GM23338 (cell line): ENCODE measurements at regions not wholly inside any gene's neighbourhood (a gene's known extent, or its start where the extent isn't known, plus 50 kb on each side); places are given as distances from the start of the nearest gene placed in this dataset.
A peak's percentile ranks its signal among the peaks of the same experiment; 100 is the strongest.

Source experiments
- ATAC-seq: fragments of 200-7000 bp; cut with Tn5 transposase; 3 replicates; pipeline ENCODE4 v1.9.1; 2020
- DNase-seq: peaks from one replicate; pipeline ENCODE4 v3.0.0-alpha.2; 2015; ENCODE audit warnings: low spot score
- H2AFZ ChIP-seq: fragments of 200-600 bp; sonication (generic); 2 replicates; pipeline ENCODE4 v1.8.0; 2016; ENCODE audit warnings: antibody characterized with exemption, mild to moderate bottlenecking, moderate library complexity
- H3F3A ChIP-seq: fragments of 200-600 bp; sonication (generic); replicated peaks from 2 replicates; pipeline ENCODE4 v1.8.0; 2017; ENCODE audit warnings: antibody characterized with exemption, mixed run types, low read depth
- H3K27ac ChIP-seq: fragments of 200-600 bp; sonication (generic); 2 replicates; pipeline ENCODE4 v1.6.1; 2016; ENCODE audit warnings: low read depth
- H3K27me3 ChIP-seq: fragments of 200-600 bp; sonication (generic); 2 replicates; pipeline ENCODE4 v1.8.0; 2016; ENCODE audit warnings: mild to moderate bottlenecking, mixed run types, moderate library complexity; ENCODE audit not compliant: insufficient read depth
- H3K36me3 ChIP-seq: fragments of 200-600 bp; sonication (generic); 2 replicates; pipeline ENCODE4 v1.8.0; 2016; ENCODE audit warnings: mild to moderate bottlenecking; ENCODE audit not compliant: insufficient read depth
- H3K4me1 ChIP-seq: fragments of 200-600 bp; sonication (generic); 2 replicates; pipeline ENCODE4 v1.8.0; 2016; ENCODE audit warnings: mild to moderate bottlenecking, moderate library complexity; ENCODE audit not compliant: insufficient read depth
- H3K4me2 ChIP-seq: fragments of 200-600 bp; sonication (generic); 2 replicates; pipeline ENCODE4 v1.7.1; 2017; ENCODE audit warnings: mixed run types
- H3K4me3 ChIP-seq: fragments of 200-600 bp; sonication (generic); 2 replicates; pipeline ENCODE4 v1.6.1; 2016; ENCODE audit warnings: mixed run types
- H3K79me2 ChIP-seq: fragments of 200-600 bp; sonication (generic); replicated peaks from 2 replicates; pipeline ENCODE4 v1.8.0; 2017; ENCODE audit warnings: mild to moderate bottlenecking; ENCODE audit not compliant: insufficient read depth
- H3K9me2 ChIP-seq: fragments of 200-600 bp; sonication (generic); 2 replicates; pipeline ENCODE4 v1.8.0; 2017; ENCODE audit not compliant: insufficient read depth
- H4K20me1 ChIP-seq: fragments of 200-600 bp; sonication (generic); replicated peaks from 2 replicates; pipeline ENCODE4 v1.8.0; 2017; ENCODE audit warnings: mild to moderate bottlenecking; ENCODE audit not compliant: insufficient read depth
- H3K27ac Mint-ChIP-seq: 2 replicates; pipeline ENCODE4 v1.8.0; 2020; ENCODE audit warnings: inconsistent platforms, mild to moderate bottlenecking, moderate library complexity, mixed read lengths
- H3K27me3 Mint-ChIP-seq: 3 replicates; pipeline ENCODE4 v1.8.0; 2022; ENCODE audit warnings: low read depth, mild to moderate bottlenecking, moderate library complexity, mixed read lengths, inconsistent platforms; ENCODE audit not compliant: insufficient read depth, poor library complexity
- H3K36me3 Mint-ChIP-seq: 3 replicates; pipeline ENCODE4 v1.8.0; 2021; ENCODE audit warnings: low read depth, mild to moderate bottlenecking, inconsistent platforms, moderate library complexity, mixed read lengths
- H3K4me1 Mint-ChIP-seq: 3 replicates; pipeline ENCODE4 v1.8.0; 2020; ENCODE audit warnings: mild to moderate bottlenecking, inconsistent platforms, mixed read lengths
- H3K4me3 Mint-ChIP-seq: 3 replicates; pipeline ENCODE4 v1.8.0; 2021; ENCODE audit warnings: moderate library complexity, mild to moderate bottlenecking, inconsistent platforms, mixed read lengths
- H3K9me3 Mint-ChIP-seq: 3 replicates; pipeline ENCODE4 v1.8.0; 2020; ENCODE audit warnings: moderate library complexity, mild to moderate bottlenecking, inconsistent platforms, mixed read lengths
- CTCF ChIP-seq, 2 experiments: fragments of 200-600 bp in 1 of 2; sonication (generic) in 1 of 2; conservative IDR thresholded peaks; 2 replicates each; pipeline versions ENCODE4 v1.5.1 to v1.6.1; 2016 to 2017; ENCODE audit warnings: antibody characterized with exemption in 2 of 2, low read depth in 2 of 2, mild to moderate bottlenecking in 2 of 2, moderate library complexity in 1 of 2
- JUNB ChIP-seq: IDR thresholded peaks from one replicate; pipeline ENCODE4 v1.6.1; 2016; ENCODE audit warnings: antibody characterized with exemption; ENCODE audit not compliant: unreplicated experiment
- NANOG ChIP-seq: IDR thresholded peaks from 2 replicates; pipeline ENCODE4 v1.6.1; 2016; ENCODE audit warnings: antibody characterized with exemption, borderline replicate concordance
- POLR2AphosphoS5 ChIP-seq: IDR thresholded peaks from 2 replicates; pipeline ENCODE4 v1.6.1; 2016; ENCODE audit warnings: antibody characterized with exemption, low read depth
- REST ChIP-seq: IDR thresholded peaks from one replicate; pipeline ENCODE4 v1.6.1; 2018; ENCODE audit warnings: antibody characterized with exemption; ENCODE audit not compliant: unreplicated experiment
- STAT1 ChIP-seq: IDR thresholded peaks from one replicate; pipeline ENCODE4 v1.6.1; 2016; ENCODE audit warnings: antibody characterized with exemption; ENCODE audit not compliant: unreplicated experiment
- ZNF114 ChIP-seq: fragments of 250-450 bp; sonication (Bioruptor Pico); IDR thresholded peaks from 2 replicates; pipeline ENCODE4 v1.5.0; 2020; ENCODE audit warnings: mild to moderate bottlenecking, moderate library complexity
- ZNF462 ChIP-seq: fragments of 250-450 bp; sonication (Bioruptor Pico); IDR thresholded peaks from 2 replicates; pipeline ENCODE4 v1.5.0; 2020; ENCODE audit warnings: mild to moderate bottlenecking, moderate library complexity

GRCh38 chr21:35732788-35733187 lies 327.5 kb downstream of the SETD4 start (continued):
- TF ChIP-seq ZNF462 (CRISPR knock-in tag) (no peak), ZNF114 (CRISPR knock-in tag) (no peak), REST (no peak), JUNB (no peak), STAT1 (no peak), NANOG (no peak)

GRCh38 chr21:35730325-35730724 lies 330.0 kb downstream of the SETD4 start:
- no peaks in the 10 kb centered on the region for H3K4me1 Mint-ChIP-seq
- Histone ChIP-seq H3K4me2 (no peak overlapping the region), H3F3A (no peaks in the 10 kb centered on the region), H2AFZ (no peak overlapping the region), H3K9me2 (peaks cover 17% of the 10 kb centered on the region), H3K4me3 (no peak overlapping the region), H3K79me2 (no peaks in the 10 kb centered on the region), H3K27ac (no peak overlapping the region), H4K20me1 (no peaks in the 10 kb centered on the region), H3K36me3 (no peaks in the 10 kb centered on the region), H3K27me3 (no peaks in the 10 kb centered on the region), H3K4me1 (no peaks in the 10 kb centered on the region)
- peak; percentile 48; the same call in 2 of the 3 replicates for ATAC-seq
- peak; percentile 40 for DNase-seq
- no peaks in the 10 kb centered on the region for H3K36me3 Mint-ChIP-seq
- no peak overlapping the region for H3K4me3 Mint-ChIP-seq
- TF ChIP-seq POLR2AphosphoS5 (no peak), CTCF (conservative IDR thresholded peaks at IDR 0.05; ENCODE audit: low read depth in 2 of 2) (peak; percentile 36 to 48)
- H3K9me3 Mint-ChIP-seq: no peaks in the 10 kb centered on the region; the same call in 2 of the 3 replicates
- H3K27ac Mint-ChIP-seq: no peak overlapping the region
- peaks cover 2% of the 10 kb centered on the region for H3K27me3 Mint-ChIP-seq
